ENCODE measurements at regions not wholly inside any gene's neighbourhood (a gene's known extent, or its start where the extent isn't known, plus 50 kb on each side); places are given as distances from the start of the nearest gene placed in this dataset.
"Not testable (repeated sequence)": the region's sequence is repeated elsewhere in the genome, so short reads cannot be mapped to it uniquely, and the experiment has no call there.

GRCh38 chr6:141248021-141248799, 884.5 kb upstream of the GJE1 start:
- peak; percentile 12 for DNase-seq (ENCODE audit: low read depth)

GRCh38 chr6:141244366-141244765, 888.4 kb upstream of the GJE1 start:
- no peak for DNase-seq (ENCODE audit: low read depth)

GRCh38 chr6:141242957-141243356, 889.8 kb upstream of the GJE1 start:
- DNase-seq (ENCODE audit: low read depth), result no peak

- DNase-seq (ENCODE audit: low read depth), result no peak
These were observed 903.4 kb upstream of the GJE1 start for GRCh38 chr6:141229296-141229695.

GRCh38 chr6:141218583-141218982, 914.1 kb upstream of the GJE1 start:
- no peak for DNase-seq (ENCODE audit: low read depth)

GRCh38 chr6:141216726-141217125, 916.0 kb upstream of the GJE1 start:
- no peak for DNase-seq (ENCODE audit: low read depth)

GRCh38 chr6:141212296-141212695, 920.4 kb upstream of the GJE1 start:
- DNase-seq (ENCODE audit: low read depth), result no peak

GRCh38 chr6:141211845-141212244, 920.9 kb upstream of the GJE1 start:
- no peak for DNase-seq (ENCODE audit: low read depth)

- no peak for DNase-seq (ENCODE audit: low read depth)
These were observed 921.8 kb upstream of the GJE1 start for GRCh38 chr6:141210901-141211300.

GRCh38 chr6:141209890-141210289, 922.8 kb upstream of the GJE1 start:
- no peak for DNase-seq (ENCODE audit: low read depth)

GRCh38 chr6:141208101-141208500, 924.6 kb upstream of the GJE1 start:
- DNase-seq (ENCODE audit: low read depth), result no peak

GRCh38 chr6:141203902-141204575, 928.7 kb upstream of the GJE1 start:
- peak; percentile 81 for DNase-seq (ENCODE audit: low read depth)

GRCh38 chr6:141202626-141203025, 930.1 kb upstream of the GJE1 start:
- DNase-seq (ENCODE audit: low read depth), result no peak

GRCh38 chr6:141199074-141199473, 933.7 kb upstream of the GJE1 start:
- DNase-seq (ENCODE audit: low read depth), result no peak

- DNase-seq (ENCODE audit: low read depth), result no peak
These were observed 937.4 kb upstream of the GJE1 start for GRCh38 chr6:141195251-141195832.

- no peak for DNase-seq (ENCODE audit: low read depth)
These were observed 949.4 kb upstream of the GJE1 start for GRCh38 chr6:141183368-141183767.

GRCh38 chr6:141175458-141175857, 957.3 kb upstream of the GJE1 start:
- not testable (repeated sequence) for DNase-seq (ENCODE audit: low read depth)

- DNase-seq (ENCODE audit: low read depth), result no peak
These were observed 957.8 kb upstream of the GJE1 start for GRCh38 chr6:141174932-141175331.

- DNase-seq (ENCODE audit: low read depth), result no peak
These were observed 959.2 kb upstream of the GJE1 start for GRCh38 chr6:141173529-141173928.

- DNase-seq (ENCODE audit: low read depth), result peak; percentile 50
These were observed 963.3 kb upstream of the GJE1 start for GRCh38 chr6:141169419-141169818.

- no peak for DNase-seq (ENCODE audit: low read depth)
These were observed 964.8 kb upstream of the GJE1 start for GRCh38 chr6:141167945-141168344.

- DNase-seq (ENCODE audit: low read depth), result no peak
These were observed 967.6 kb upstream of the GJE1 start for GRCh38 chr6:141165002-141165665.
